Hepatocyte (in vitro differentiated cells): ENCODE measurements at regions not wholly inside any gene's neighbourhood (a gene's known extent, or its start where the extent isn't known, plus 50 kb on each side); places are given as distances from the start of the nearest gene placed in this dataset.

Source experiments
- CTCF ChIP-seq: fragments of 200-600 bp; sonication (generic); IDR thresholded peaks from 2 replicates; pipeline ENCODE4 v1.5.1; 2016; ENCODE audit warnings: antibody characterized with exemption, mild to moderate bottlenecking; ENCODE audit not compliant: poor library complexity
- EZH2 ChIP-seq: fragments of 200-600 bp; sonication (generic); IDR thresholded peaks from 2 replicates; pipeline ENCODE4 v1.6.1; 2016; ENCODE audit warnings: antibody characterized with exemption, mild to moderate bottlenecking, borderline replicate concordance
- EZH2phosphoT487 ChIP-seq: fragments of 200-600 bp; sonication (generic); IDR thresholded peaks from one replicate; pipeline ENCODE4 v1.6.1; 2018; ENCODE audit warnings: antibody characterized with exemption, mild to moderate bottlenecking, low read depth, moderate library complexity; ENCODE audit not compliant: unreplicated experiment, severe bottlenecking

DNA sequence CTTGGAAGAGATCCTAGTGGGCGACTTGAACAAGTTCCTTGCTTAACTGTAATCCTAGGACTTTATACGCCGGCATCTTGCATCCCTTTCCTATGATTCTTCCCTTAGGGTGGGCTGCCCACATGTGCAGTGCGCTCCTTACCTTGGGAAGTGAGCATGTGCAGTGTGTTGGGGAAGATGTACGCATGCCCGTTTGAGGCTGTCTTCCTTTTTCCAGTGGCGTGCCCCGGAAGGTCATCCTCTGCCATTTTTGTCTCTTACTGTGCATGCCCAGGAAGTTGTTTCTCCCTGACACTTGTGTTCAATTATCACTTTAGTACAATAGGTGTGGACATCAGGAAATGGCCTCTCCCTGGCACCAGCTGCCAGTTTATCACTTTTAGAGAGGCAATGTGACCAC lies 936.5 kb downstream of the TBC1D22A start:
- no peak for TF ChIP-seq CTCF
- TF ChIP-seq EZH2: no peak
- no peak for TF ChIP-seq EZH2phosphoT487
